G401 (cell line): ENCODE measurements at regions not wholly inside any gene's neighbourhood (a gene's known extent, or its start where the extent isn't known, plus 50 kb on each side); places are given as distances from the start of the nearest gene placed in this dataset.
A peak's percentile ranks its signal among the peaks of the same experiment; 100 is the strongest.

Source experiments
- DNase-seq: peaks from one replicate; pipeline ENCODE4 v3.0.0-alpha.2; 2015; ENCODE audit warnings: low spot score
- in situ Hi-C: cut with HindIII; loops from 2 replicates; pipeline ENCODE4 v1.10.0; 2016; ENCODE audit warnings: low sequenced_read_pairs, mixed read lengths

- DNase-seq: peak; percentile 63
- in situ Hi-C loops: no loop called here
Measured at GRCh38 chr3:39000008-39000450, 51.7 kb downstream of the SCN11A start.

DNA sequence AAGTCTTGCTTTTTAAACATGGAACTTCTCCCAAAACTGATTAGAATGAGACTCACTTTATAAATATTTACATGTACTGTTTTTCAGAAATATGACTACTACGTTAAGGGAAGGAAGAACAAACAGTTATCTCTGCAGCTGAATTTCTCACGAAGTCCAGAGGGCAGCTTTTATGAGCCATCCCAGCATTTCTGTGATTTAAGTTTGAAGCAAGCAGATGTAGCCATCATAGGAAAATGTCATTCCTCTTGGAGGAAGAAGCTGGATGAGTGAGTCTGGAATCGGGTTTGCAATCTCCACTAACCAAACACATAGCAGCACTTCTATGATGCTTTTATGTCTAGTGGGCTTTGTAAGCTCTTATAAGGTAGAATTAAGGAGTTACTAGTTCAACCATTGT lies 53.7 kb downstream of the SCN11A start:
- in situ Hi-C loops: no loop called here
- DNase-seq: no peak

DNA sequence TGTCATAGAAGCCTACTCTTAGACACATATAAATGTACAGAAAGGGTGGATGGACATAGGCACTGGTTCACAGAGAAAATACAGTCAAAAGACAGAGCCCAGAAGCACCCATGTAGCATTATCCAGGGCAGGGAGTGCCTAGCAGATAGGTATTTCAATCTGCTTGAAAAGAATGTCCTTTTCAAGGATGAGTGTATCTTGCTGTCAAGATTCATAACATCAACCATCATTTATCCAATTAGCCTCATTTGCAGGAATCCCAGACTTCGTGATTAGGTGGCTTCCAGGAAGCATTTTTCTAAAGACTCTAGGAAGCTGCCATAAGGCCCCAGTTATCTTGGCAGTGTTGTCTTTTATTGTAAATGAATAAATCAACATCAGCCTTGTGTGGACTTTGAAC lies 55.6 kb downstream of the SCN11A start:
- DNase-seq: no peak
- in situ Hi-C loops: no loop called here

DNA sequence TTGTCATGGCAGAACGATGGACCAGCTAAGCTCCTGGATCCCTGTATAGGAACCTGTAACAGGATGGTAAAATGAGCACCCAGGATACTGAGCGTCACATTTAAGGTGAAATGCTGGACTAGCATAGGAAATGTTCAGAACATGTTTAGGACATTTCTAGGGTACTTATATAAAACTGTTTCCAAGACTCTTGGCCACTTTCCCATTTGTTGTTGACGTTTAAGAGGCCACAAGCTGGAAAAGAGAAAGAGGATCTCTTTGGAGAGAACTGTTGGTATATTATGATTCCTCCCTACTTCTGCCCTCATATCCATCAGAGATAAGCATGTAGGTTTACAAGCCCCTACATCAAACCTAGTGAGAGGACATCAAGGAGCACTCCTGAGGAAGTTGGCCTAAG lies 57.5 kb downstream of the SCN11A start:
- in situ Hi-C loops: no loop called here
- no peak for DNase-seq

GRCh38 chr3:38992117-38992760 lies 59.5 kb downstream of the SCN11A start:
- DNase-seq: no peak
- in situ Hi-C loops: no loop called here

GRCh38 chr3:38990621-38991020 lies 61.1 kb downstream of the SCN11A start:
- no peak for DNase-seq
- in situ Hi-C loops: no loop called here

DNA sequence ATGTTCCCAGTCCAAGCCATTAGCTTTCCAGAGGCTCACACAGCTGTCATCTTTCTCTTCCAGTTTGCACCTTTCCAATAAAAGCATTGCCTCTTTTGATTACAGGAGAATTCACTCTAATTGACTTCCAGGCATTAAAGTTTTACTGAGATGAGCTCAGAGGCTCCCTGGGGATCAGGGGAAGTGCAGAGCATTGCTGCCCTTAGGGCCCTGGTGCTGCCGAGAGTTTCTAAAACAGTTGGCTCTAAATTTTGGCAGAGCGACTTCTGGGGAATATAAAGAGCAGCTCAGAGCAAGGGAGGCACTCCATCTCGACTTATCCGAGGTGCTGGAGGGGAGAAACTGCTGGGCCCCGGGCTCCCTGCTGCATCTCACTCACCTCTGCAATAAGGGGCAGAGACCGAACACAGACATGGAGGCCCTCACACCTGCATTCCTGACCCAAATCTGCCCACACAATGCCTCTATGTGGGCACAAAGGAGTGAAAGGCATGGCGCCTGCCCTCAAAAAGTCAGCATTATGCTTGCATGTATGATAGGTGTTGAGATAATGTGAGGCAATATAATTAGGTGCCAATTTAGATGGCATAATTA lies 61.7 kb downstream of the SCN11A start:
- no peak for DNase-seq
- in situ Hi-C loops: no loop called here

- in situ Hi-C loops: no loop called here
- no peak for DNase-seq
Measured at GRCh38 chr3:38988955-38989354, 62.8 kb downstream of the SCN11A start.

- DNase-seq: no peak
- in situ Hi-C loops: no loop called here
Measured at GRCh38 chr3:38987456-38987855, 64.3 kb downstream of the SCN11A start.

DNA sequence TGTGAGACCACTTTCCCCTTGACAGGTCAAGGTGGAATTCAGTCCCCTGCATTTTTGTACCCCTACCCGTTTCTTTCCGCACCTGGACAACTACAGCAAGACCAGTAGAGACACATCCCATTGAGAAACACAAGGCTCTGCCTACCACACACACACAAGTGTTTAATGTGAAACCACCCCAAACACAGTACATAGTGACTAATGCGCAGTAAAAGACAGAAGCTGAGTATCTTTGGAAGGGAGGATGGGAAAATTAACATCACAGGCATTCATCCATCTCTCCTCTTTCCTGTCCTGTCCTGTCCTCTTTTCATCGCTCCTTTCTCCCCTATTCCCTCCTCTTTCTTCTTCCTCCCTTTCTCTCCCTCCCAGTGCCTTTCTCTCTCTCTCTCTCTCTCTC lies 64.8 kb downstream of the SCN11A start:
- no peak for DNase-seq
- in situ Hi-C loops: no loop called here

- no peak for DNase-seq
- in situ Hi-C loops: no loop called here
Measured at GRCh38 chr3:38985981-38986380, 65.8 kb downstream of the SCN11A start.

GRCh38 chr3:38985581-38985980 lies 66.2 kb downstream of the SCN11A start:
- in situ Hi-C loops: no loop called here

DNA sequence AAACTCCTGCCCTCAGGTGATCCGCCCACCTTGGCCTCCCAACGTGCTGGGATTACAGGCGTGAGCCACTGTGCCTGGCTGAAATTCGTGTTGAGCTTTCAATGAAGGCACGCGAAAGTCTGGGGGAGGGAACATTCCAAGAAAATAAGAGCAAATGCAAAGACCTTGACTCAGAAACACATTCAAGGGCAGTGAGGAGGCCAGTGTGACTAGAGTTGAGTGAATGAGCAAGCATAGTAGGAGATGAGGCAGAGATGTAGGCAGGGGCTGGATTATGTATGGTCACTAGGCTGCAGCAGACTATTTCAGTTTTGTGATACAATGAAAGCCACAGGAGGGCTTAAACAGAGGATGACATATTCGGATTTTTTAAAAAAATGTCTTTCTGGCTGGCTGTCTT lies 67.0 kb downstream of the SCN11A start:
- in situ Hi-C loops: no loop called here
- DNase-seq: no peak

More at GRCh38 chr3:38985581-38985980, 66.2 kb downstream of the SCN11A start:
- no peak for DNase-seq

DNA sequence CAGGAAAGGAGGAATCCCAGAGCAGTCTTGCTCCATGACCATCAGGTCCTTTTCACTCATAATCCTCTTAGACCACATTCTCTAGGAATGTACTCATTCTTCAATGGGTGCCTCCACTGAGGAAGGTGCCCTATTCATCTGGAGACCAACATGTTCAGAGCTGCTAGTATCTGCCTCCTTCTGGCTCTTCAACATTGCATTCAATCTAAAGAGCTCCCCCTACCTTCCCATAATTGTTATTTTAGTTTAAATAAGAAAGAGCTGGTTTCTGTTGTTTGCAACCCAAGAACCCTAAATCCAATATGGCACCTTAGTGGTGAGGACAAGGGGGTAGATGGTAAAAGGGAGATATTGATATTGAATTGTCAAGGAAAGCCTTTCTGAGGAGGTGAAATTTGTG lies 67.6 kb downstream of the SCN11A start:
- no peak for DNase-seq
- in situ Hi-C loops: no loop called here

GRCh38 chr3:38980938-38981337 lies 70.8 kb downstream of the SCN11A start:
- no peak for DNase-seq
- in situ Hi-C loops: no loop called here

DNA sequence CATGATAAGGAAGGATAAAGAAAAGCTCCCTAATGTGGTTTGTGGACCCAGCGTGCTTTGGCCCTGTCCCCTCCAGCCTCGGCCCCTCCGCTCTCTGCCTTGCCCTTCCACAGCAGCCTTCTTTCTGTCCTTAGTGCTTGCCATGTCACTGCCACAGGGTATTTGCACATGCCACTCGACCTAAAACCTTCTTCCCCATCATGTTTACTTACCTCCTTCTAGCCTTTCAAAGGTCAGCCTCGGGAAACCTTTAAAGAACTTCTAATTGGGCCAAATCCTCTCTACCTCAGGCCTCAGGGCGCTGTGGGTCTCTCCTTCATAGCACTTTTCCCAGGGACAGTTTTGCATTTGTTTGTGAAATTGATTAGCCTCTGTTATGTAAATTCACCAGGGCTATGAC lies 73.0 kb downstream of the SCN11A start:
- no peak for DNase-seq
- in situ Hi-C loops: no loop called here

- in situ Hi-C loops: no loop called here
- no peak for DNase-seq
Measured at GRCh38 chr3:38970851-38971638, 80.7 kb downstream of the SCN11A start.

- no peak for DNase-seq
- in situ Hi-C loops: no loop called here
Measured at GRCh38 chr3:38969317-38970235, 82.2 kb downstream of the SCN11A start.

- in situ Hi-C loops: no loop called here
- no peak for DNase-seq
Measured at GRCh38 chr3:38968891-38969290, 82.9 kb downstream of the SCN11A start.

DNA sequence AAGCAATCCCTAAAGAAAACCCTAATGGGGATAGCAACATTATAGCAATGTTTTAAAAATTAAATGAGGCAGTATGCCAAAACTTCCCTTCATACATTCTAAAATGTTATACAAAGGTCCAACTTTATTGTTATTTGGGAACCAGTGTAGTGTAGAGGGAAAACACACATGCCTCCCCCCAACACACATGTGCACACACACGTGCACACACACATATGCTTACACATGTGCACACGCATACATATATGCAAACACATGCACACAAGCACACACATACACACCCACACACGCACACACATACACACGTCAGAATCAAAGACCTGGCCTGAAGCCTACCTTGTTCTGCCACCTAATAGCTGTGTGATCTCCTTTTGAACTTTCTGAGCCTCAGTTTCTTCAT lies 83.3 kb downstream of the SCN11A start:
- no peak for DNase-seq

More for the DNA sequence above, 83.3 kb downstream of the SCN11A start:
- in situ Hi-C loops: no loop called here
